ENCODE measurements at regions not wholly inside any gene's neighbourhood (a gene's known extent, or its start where the extent isn't known, plus 50 kb on each side); places are given as distances from the start of the nearest gene placed in this dataset.

DNA sequence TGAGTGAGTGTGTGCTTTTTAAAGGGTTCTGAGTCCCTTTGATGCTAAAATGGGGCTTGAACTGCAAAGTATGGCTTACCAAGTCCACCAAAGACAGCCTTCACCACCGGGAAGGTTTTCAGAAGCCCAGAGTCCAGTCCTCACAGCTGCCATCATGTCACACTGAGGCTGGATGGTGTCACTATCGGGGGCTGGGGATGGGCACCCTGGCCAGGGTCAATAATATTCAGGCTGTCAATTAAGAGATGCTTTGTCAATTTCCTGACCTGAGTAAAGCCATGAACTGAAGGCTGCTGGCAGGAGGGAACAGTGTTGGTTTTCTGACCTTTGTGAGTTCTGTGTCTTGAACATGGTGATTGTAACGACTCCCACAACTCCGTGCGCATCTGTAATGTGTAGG, 373.0 kb upstream of the B3GAT1 start:
- TF ChIP-seq, protein P1, sequence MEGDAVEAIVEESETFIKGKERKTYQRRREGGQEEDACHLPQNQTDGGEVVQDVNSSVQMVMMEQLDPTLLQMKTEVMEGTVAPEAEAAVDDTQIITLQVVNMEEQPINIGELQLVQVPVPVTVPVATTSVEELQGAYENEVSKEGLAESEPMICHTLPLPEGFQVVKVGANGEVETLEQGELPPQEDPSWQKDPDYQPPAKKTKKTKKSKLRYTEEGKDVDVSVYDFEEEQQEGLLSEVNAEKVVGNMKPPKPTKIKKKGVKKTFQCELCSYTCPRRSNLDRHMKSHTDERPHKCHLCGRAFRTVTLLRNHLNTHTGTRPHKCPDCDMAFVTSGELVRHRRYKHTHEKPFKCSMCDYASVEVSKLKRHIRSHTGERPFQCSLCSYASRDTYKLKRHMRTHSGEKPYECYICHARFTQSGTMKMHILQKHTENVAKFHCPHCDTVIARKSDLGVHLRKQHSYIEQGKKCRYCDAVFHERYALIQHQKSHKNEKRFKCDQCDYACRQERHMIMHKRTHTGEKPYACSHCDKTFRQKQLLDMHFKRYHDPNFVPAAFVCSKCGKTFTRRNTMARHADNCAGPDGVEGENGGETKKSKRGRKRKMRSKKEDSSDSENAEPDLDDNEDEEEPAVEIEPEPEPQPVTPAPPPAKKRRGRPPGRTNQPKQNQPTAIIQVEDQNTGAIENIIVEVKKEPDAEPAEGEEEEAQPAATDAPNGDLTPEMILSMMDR (IDR thresholded peaks at IDR 0.05; ENCODE audit: insufficient read depth, low read depth, low read length): no peak
- TF ChIP-seq EZH2 (IDR thresholded peaks at IDR 0.05; ENCODE audit: insufficient read depth, low read length): no peak

All from astrocyte (in vitro differentiated cells and primary cell).